ENCODE measurements at regions not wholly inside any gene's neighbourhood (a gene's known extent, or its start where the extent isn't known, plus 50 kb on each side); places are given as distances from the start of the nearest gene placed in this dataset.

- no peaks in the 10 kb centered on the region for H3K4me1 ChIP-seq (ENCODE audit: control insufficient read depth in 1 of 2, insufficient read depth in 2 of 2, low read length in 2 of 2)
Observed at GRCh38 chr4:130056286-130056685, 960.3 kb downstream of the C4orf33 start.

DNA sequence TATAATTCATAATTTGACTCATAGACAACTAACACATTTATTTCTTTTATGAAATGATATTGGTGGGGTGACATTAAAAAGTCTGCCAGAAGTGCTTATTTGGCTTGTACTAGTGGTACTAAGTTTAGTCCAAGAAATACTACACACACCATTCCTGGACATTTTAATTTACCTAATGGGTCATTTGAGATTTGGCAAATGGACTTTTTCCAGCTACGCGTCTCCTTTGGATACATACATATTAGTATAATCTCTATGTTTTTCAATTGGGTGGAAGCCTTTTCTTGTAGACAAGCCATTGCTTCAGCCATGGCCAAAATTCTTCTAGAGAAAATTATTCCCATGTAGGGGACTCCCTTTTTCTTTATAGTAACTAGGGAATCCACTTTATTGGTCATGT, 968.5 kb downstream of the C4orf33 start:
- Histone ChIP-seq H3K4me1 (ENCODE audit: control insufficient read depth in 1 of 2, insufficient read depth in 2 of 2, low read length in 2 of 2) (no peaks in the 10 kb centered on the region), H3K36me3 (replicated peaks in 1 of 2; ENCODE audit: control insufficient read depth in 1 of 2, insufficient read depth in 2 of 2, low read length in 2 of 2) (no peaks in the 10 kb centered on the region), H3K4me3 (replicated peaks in 1 of 3; ENCODE audit: low read depth in 2 of 3, low read length in 3 of 3) (no peak overlapping the region), H3K9me3 (replicated peaks in 1 of 2; ENCODE audit: control insufficient read depth in 1 of 2, insufficient read depth in 1 of 2, low read length in 2 of 2) (no peaks in the 10 kb centered on the region), H3K4me2 (replicated peaks; ENCODE audit: extremely low read depth, low read length, poor library complexity, severe bottlenecking) (no peak overlapping the region), H3K27me3 (ENCODE audit: control insufficient read depth in 2 of 2, insufficient read depth in 2 of 2, low read length in 2 of 2) (no peaks in the 10 kb centered on the region), H3K9ac (ENCODE audit: insufficient read depth, low read length, poor library complexity, severe bottlenecking) (no peak overlapping the region), H4K20me1 (ENCODE audit: insufficient read depth, low read length) (no peaks in the 10 kb centered on the region), H2AFZ (ENCODE audit: insufficient read depth, low read depth, low read length, poor library complexity, severe bottlenecking) (no peak overlapping the region), H3K79me2 (ENCODE audit: insufficient read depth, low read length) (no peaks in the 10 kb centered on the region), H3K27ac (ENCODE audit: low read depth in 1 of 2, low read length in 2 of 2) (no peak overlapping the region)
- DNase-seq, result no peak
- no peak for TF ChIP-seq CTCF (IDR thresholded peaks at IDR 0.05)
- Mint-ChIP-seq H3K9me3 (peaks cover 0 to 9% (median 4%) of the 10 kb centered on the region in 7 donors), H3K27ac (no peak overlapping the region), H3K36me3 (no peaks in the 10 kb centered on the region), H3K4me1 (no peaks in the 10 kb centered on the region), H3K4me3 (no peak overlapping the region), H3K27me3 (ENCODE audit: low read depth in 3 of 3) (no peaks in the 10 kb centered on the region)
- intact Hi-C loops (cut with micrococcal nuclease), result no loop called here
- WGBS (ENCODE audit: insufficient coverage), result no CpG with 5 or more reads among the region's 2 CpGs

More at GRCh38 chr4:130056286-130056685, 960.3 kb downstream of the C4orf33 start:
- no CpG with 5 or more reads among the region's 2 CpGs for WGBS (ENCODE audit: insufficient coverage)
- H3K27ac Mint-ChIP-seq, result no peak overlapping the region
- H3K4me2 ChIP-seq (replicated peaks; ENCODE audit: extremely low read depth, low read length, poor library complexity, severe bottlenecking), result no peak overlapping the region
- no peaks in the 10 kb centered on the region for H3K36me3 Mint-ChIP-seq
- H3K4me1 Mint-ChIP-seq, result no peaks in the 10 kb centered on the region
- H3K27me3 Mint-ChIP-seq (ENCODE audit: low read depth in 3 of 3), result peaks cover 0 to 2% (median 0%) of the 10 kb centered on the region in 3 donors
- H3K9me3 Mint-ChIP-seq, result peaks cover 1 to 13% (median 7%) of the 10 kb centered on the region in 7 donors
- no peak for DNase-seq
- H3K36me3 ChIP-seq (replicated peaks in 1 of 2; ENCODE audit: control insufficient read depth in 1 of 2, insufficient read depth in 2 of 2, low read length in 2 of 2), result no peaks in the 10 kb centered on the region
- no peak for TF ChIP-seq CTCF (IDR thresholded peaks at IDR 0.05)
- no peak overlapping the region for H3K27ac ChIP-seq (ENCODE audit: low read depth in 1 of 2, low read length in 2 of 2)
- H4K20me1 ChIP-seq (ENCODE audit: insufficient read depth, low read length), result no peaks in the 10 kb centered on the region
- no peak overlapping the region for H3K4me3 Mint-ChIP-seq
- intact Hi-C loops (cut with micrococcal nuclease), result no loop called here
- H3K9ac ChIP-seq (ENCODE audit: insufficient read depth, low read length, poor library complexity, severe bottlenecking), result no peak overlapping the region
- H3K27me3 ChIP-seq (ENCODE audit: control insufficient read depth in 2 of 2, insufficient read depth in 2 of 2, low read length in 2 of 2), result no peaks in the 10 kb centered on the region
- no peak overlapping the region for H3K4me3 ChIP-seq (replicated peaks in 1 of 3; ENCODE audit: low read depth in 2 of 3, low read length in 3 of 3)
- no peak overlapping the region for H2AFZ ChIP-seq (ENCODE audit: insufficient read depth, low read depth, low read length, poor library complexity, severe bottlenecking)
- H3K79me2 ChIP-seq (ENCODE audit: insufficient read depth, low read length), result no peaks in the 10 kb centered on the region
- H3K9me3 ChIP-seq (replicated peaks in 1 of 2; ENCODE audit: control insufficient read depth in 1 of 2, insufficient read depth in 1 of 2, low read length in 2 of 2), result peaks cover 0 to 18% of the 10 kb centered on the region in 2 donors
